ENCODE measurements at regions not wholly inside any gene's neighbourhood (a gene's known extent, or its start where the extent isn't known, plus 50 kb on each side); places are given as distances from the start of the nearest gene placed in this dataset.

DNA sequence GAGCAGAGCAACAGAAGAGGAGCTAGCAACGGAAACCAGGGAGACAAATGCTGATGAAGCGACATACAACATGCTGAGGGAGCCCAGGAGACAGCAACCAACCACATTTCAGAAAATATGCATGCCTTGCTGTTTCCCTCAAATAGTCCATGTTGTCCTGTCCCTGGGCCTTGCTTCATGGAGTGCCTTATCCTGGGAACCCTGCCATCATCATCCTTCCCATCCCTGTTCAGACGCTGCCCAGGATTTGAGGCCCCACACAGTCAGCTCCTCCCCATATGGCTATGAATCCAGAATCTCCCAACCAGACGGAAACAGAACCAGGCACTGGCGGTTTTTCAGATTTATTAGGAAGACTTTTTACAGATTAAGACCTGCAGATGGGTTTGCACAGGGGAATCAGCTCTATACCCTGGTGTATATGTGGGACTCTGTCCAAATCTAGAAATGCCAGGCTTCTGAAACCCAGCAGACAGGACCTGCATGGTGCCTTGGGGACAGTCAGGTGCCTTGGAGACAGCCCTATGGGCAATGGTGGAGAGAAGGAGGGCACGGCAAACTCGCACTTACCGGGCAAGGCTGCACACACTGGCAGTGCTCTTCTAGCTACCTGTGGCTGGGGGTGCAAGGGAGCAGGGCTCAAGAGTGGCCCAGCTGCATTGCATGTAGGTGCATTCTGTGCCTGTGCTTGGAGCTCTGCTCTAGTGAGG is 199.7 kb upstream of the MAMLD1 start:
- DNase-seq (ENCODE audit: extremely low read depth, low read depth, low spot score), result no peak

DNA sequence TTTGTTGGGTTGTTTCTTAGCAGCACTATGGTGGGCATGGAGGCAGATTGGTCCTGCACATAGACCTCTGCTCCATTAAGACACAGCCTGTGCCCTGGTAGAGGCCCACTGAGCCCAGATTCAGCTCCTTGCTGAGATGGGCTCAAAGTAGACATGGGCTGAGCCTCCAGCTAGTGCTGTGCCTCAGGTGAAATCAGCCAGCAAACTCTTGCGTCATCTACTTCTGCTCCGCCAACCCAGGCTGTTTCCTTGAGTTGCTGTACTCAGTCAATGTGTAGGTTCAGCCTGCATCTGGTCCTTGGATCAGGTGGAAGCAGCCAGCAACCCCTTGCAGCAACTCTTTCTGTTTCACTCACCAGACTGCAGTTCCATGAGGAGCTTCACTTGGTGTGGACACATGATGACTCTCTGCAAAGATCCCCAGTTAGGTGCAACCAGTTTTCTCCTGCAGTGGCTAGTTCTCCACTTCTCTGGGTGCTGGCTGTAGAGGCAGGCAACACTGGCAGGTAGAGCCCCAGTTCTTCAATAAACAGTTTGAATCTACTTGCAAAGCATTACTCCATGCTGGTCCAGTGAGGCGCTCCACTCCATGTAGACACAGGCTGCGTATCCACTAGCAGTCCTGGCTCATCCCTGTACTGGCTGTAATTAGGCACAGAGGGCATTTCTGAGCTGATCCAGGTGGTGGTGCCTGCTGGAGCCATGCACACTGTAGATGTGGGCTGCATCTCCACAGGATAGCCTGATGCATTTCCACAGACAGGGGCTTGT is 199.0 kb upstream of the MAMLD1 start:
- DNase-seq (ENCODE audit: extremely low read depth, low read depth, low spot score), result no peak

DNA sequence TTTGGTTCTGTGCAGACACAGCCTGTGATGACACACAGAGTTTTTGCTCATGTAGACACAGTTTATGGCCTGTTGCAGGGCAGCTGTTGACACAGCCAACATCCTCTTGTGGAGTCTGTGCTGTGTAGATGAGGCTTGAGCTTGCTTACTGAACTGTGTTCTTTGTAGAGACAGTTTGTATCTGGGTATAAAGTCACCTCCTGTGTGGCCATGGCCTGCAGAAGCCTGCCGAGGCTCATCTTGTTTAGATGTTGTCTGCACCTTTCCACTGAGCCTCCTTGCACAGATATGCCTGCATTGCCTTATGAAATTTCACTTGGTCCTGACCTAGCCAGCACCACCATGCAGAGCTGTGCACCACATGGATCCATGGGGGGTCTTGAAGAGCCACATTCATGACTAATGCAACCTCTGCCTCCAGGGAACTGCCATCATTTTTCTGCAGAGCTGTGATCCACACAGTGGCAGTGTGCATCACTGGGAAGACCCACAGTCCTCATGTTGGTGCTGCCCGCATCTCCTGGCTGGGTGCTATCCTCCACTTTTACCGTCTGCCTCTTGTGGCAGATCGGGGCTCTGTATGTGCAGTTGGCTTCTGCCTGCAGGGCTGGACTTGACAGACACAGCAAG is 198.0 kb upstream of the MAMLD1 start:
- DNase-seq (ENCODE audit: extremely low read depth, low read depth, low spot score), result no peak

DNA sequence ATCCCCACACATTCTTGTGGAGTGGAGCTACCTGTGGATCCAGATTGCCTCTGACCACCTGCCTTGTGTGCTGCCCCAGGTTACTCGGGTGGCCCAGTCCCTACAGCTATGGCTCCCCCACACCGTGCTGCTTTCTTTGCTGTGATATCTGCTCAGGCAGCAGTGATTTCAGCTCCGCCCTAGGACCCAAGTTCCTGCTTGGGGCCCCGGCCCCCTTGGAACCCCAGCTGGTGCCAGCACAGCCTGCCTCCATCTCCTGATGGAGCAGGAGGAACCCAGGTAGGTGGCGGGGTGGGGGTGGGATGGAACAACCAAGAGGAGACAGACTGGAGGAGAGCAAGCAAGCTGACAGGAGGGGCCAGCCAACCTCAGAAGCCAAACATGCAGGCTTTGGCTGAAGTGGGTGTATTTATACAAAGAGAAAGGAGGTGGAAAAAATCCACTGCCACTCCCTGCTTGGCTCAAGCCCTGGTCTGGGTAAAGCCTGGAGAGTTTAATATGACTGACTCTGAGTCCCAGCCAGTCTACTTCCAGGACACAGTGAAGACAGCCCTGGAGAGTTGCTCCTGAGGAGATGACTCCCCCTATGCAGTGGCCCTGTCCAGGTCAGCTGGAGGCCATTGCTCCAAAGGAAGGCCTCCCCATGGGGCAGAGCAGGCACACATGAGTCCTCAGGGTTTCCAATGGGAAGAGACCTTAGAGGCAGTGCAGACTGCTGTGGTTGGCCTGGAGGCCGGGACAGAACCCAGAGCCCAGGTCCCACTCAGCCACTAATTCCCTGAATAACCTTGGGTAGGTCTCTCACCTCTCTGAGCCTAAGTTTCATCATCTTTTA is 197.1 kb upstream of the MAMLD1 start:
- DNase-seq (ENCODE audit: extremely low read depth, low read depth, low spot score), result no peak

DNA sequence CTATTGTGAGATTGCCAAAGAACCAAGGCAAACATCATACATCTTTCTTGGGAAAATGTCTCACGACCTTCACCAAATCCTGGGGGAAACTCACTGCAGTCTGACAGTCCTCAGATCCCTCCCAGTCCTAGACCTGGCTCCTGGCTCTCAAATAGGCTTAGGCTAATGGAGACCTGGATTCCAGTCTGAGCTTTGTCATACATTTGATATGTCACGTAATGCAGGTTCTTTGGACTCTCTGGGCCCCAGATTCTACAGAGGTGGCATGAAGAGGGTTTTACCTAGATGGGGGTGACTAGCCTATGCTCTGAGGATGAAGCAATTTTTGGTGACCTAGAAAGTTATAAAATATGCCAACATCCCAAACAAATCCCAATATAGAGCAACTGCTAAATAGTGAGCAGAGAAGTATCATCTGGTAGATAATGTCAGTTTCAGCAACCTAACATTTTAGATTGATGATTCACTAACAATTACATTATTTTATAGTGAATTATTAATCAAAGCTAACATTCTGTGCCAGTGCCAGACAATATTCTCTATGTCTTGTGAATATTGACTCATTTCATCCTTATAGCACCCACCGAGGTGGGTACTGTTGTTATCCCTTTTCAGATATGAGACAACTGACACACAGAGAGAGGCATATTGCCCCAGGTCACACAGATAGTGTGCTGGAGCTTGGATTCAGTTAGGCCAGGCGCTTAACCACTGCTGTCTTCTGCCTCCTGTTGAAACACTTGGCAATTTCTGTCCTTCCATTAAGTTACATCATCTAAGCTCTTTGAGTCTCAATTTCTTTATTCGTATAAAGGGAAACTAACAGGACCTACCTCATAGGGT is 195.4 kb upstream of the MAMLD1 start:
- no peak for DNase-seq (ENCODE audit: extremely low read depth, low read depth, low spot score)

DNA sequence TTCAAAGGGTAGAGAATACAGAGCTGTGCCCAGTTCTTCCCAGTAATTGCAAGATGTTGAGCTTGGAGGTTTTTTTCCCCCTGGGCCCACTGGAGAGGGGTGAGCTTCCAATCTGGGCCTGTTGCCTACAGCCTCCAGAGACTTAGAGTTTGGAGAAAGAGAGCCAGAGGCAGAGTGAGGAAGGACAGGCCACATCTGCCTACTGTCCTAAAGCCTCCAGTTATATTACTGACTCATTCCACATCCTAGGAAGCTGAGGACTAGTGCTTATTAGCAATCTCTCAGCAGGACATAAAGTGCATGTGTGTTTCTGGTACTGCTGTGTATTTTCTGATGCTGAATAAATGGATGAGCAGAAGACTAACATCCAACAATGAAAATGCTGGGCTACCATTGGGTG is 181.0 kb upstream of the MAMLD1 start:
- DNase-seq (ENCODE audit: extremely low read depth, low read depth, low spot score), result no peak

DNA sequence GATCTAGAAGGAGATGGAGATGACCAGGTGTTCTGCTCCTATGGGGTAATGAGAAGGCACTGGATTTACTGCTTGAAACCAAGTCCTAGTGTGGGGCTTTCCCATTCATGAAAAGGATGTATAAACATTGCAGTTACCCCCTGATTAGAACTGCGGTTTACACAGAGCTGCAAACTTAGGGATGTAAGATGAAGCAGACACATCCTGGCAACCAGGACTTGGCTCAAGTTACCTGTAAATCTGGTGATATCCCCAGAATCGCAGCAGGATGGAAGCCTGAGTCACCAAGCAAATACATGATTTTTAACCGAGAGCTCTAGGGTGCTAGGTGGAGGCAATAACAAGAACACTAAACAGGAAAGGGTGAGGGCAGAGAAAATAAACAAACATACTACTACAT is 178.6 kb upstream of the MAMLD1 start:
- DNase-seq (ENCODE audit: extremely low read depth, low read depth, low spot score), result no peak

DNA sequence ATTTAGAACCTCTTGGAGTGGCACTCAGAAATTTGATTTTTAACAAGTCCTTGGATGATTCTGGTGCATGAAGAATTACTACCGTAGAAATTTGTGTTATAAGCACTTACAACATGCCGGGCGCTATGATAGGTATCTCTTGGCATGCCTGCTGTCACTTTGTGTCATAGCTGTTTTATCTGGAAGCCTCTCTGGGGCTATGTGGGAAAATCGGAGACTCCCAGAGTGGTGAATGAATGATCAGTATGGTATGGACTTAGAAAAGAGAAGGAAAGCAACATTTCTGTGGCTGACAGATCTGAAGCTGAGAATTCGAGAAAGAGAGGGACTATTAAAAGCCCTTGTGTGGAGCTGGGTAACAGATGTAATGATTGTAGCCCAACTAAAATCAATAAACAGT is 177.4 kb upstream of the MAMLD1 start:
- DNase-seq (ENCODE audit: extremely low read depth, low read depth, low spot score), result no peak

DNA sequence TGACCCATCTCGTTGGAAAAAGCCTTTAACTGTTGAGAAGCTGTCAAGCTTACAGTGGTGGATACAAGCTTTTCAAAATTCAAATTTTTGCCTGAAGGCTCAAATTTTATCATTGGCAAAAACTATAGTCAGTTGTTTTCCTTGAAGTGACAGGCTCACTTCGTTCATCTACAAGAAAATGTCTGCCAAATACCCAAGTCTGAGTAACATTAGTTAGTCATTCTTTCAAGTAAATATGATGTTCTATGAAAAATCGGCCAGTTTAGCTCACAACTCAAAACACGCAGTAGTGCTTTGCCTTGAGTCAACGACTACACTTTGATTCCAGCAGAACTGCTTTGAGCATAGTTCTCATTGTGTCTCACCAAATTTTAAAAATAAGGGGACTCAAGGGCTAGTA is 170.3 kb upstream of the MAMLD1 start:
- DNase-seq (ENCODE audit: extremely low read depth, low read depth, low spot score), result no peak

DNA sequence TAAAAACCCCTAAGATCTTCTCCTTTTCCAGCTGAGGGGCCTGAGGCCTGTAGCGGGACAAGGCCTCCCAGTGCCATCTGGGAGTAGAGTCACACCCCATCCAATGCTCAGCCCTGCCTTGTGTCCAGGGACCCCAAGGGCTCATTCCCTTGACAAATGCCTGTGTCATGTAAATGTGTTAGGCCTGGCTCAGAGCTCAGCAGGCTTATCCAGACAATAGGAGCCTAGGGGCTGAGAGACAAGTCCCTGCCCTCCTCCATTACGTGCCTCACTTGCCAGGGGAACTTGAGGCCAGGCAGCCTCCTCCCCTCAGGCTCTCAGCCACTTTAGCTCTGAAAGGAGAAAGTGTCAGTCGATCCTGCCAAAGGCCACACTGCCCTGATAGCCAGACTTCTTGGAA is 166.8 kb upstream of the MAMLD1 start:
- no peak for DNase-seq (ENCODE audit: extremely low read depth, low read depth, low spot score)

DNA sequence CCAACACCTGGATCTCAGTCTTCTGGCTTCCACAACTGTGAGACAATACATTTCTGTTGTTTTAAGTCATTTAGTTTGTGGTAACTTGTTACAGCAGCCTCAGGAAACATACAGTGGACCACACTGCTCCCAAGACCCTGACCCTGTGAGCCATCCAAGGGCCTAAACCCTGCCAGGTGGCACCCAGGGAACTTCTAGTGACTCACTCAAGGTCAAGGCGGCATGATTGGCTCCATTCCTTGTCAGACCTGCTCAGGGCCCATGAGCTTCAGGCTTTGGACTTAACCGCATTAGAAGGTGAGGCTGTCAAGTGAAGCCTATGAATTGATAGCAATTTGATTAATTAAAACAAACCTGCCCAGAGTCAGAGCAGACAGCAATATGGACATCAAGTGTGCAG is 165.7 kb upstream of the MAMLD1 start:
- no peak for DNase-seq (ENCODE audit: extremely low read depth, low read depth, low spot score)

DNA sequence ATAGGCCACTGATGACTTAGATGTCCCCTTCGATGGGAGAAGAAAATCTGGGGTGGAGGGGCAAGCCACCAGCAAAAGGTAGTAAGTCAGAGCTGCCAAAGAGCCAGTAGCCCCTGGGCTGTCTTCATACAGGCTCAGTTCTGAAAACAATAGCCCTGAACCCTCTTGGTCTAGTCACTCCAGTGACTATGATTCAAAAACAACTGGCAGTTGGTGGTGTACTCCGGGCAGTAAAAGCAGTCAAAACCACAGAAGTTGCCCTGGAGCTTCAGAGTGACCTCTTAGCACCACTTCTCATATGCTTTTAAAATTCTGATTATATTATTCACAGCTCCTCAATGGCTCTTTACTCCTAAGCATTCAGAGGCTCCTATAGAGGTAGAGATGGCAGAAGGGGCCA is 164.3 kb upstream of the MAMLD1 start:
- no peak for DNase-seq (ENCODE audit: extremely low read depth, low read depth, low spot score)

DNA sequence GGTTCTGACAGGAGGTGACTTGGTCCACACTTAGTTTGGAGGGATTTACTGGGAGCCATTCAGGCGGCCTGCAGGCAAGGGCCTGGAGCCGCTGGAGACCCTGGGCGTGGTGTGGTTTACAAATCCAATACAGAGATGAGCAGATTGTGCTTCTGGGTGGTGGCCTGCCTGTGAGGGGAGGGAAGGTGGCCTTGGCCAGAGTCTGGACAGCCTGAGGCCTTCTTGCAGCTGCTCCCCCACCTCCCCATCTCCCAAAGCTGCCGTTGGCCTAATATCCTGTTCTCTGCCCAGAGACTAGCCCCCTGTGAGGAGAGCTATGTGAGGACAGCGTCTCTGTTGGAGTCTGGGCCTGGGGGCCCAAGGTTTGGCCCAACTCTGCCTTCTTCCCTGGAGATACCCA is 163.9 kb upstream of the MAMLD1 start:
- DNase-seq (ENCODE audit: extremely low read depth, low read depth, low spot score), result no peak

DNA sequence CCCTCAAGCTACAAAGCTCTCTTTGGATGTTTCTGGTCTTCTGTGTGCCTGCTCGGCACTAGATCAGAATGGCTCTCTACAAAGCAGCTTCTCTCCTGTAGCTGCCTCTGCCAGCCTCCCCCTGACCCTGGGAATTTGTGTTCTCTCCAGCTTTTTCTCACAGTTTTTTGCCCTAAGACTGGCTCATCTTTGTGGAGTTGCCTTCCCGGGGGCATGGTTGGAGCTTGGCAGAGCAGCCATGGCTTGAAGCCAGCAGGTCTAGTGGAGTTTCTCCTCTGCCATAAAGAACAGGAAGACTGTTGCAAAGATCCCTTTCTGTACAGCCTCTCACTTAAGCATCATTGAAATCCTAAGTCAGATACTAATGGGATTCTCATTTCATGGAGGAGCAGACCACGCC is 163.3 kb upstream of the MAMLD1 start:
- DNase-seq (ENCODE audit: extremely low read depth, low read depth, low spot score), result no peak

DNA sequence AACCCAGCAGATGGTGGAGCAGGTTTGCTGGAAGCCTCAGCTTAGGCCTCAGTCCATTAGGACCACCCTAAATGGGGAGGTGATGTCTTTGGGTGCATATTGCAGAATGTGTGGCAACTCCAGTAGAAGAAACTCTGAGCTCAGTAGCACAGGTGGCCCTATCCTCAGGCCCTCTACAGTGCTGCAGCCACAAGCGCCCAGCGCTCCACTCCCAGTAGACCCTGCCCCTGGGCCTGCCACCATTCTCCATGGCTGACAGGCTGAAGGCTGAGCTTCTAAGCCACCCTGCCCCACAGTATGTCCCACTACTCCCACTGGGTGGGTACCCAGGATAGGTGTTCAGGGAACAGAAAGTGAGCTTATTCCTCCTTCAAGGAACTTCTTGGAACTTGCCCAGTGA is 162.8 kb upstream of the MAMLD1 start:
- no peak for DNase-seq (ENCODE audit: extremely low read depth, low read depth, low spot score)

DNA sequence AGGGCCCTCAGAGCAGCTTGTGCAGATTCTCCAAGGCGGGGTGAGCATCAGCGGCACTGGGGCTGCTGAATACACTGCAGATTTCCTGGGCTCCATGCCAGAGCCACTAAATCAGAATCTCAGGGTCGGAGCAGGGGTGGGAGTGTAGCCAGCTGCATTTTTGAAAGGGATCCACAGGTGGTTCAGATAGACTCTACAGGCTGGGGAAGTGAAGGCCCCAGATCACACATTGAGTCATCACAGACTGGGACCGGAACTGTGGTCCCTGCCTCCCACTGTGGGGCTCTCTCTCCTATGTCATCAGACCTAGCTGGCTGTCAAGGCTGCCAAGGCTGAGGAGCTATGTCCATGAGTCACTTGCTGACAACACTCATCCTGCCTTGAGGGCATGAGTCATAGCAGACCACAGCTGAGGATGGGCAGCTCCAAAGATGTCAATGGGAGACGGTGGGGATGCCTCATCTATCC is 162.3 kb upstream of the MAMLD1 start:
- DNase-seq (ENCODE audit: extremely low read depth, low read depth, low spot score), result peak; percentile 48

DNA sequence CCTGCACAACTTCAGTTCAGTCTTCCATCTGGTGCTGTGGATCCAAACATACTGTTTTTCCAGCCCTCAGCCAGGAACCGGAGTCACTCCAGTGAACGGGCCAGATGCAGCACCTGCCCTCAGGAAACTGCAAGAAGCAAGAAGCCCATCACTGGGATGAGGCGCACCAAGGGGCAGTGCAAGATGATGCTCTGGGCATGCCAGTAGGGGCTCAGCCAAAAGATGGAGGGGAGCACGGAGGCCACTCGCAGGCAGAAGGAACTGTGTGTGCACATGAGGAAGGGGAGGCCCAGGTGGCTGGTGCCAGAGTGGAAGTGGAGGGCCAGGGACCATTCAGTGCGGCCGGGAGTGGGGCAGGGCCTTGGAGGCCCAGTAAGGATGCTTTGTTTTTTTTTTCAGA is 161.7 kb upstream of the MAMLD1 start:
- no peak for DNase-seq (ENCODE audit: extremely low read depth, low read depth, low spot score)

DNA sequence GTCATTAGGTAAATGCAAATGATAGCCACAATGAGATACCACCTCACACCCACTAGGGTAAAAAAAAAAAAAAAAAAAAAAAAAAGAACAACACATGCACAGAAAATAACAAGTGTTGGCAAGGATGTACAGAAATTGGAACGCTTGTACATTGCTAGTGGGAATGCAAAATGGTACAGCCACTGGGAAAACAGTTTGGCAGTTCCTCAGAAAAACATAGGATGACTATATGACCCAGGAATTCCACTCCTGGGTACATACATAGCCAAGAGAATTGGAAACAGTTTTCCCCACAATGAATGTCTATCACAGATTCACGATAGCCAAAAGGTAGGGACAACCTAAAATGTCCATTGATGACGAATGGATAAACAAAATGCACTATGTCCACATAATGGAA is 161.3 kb upstream of the MAMLD1 start:
- no peak for DNase-seq (ENCODE audit: extremely low read depth, low read depth, low spot score)

DNA sequence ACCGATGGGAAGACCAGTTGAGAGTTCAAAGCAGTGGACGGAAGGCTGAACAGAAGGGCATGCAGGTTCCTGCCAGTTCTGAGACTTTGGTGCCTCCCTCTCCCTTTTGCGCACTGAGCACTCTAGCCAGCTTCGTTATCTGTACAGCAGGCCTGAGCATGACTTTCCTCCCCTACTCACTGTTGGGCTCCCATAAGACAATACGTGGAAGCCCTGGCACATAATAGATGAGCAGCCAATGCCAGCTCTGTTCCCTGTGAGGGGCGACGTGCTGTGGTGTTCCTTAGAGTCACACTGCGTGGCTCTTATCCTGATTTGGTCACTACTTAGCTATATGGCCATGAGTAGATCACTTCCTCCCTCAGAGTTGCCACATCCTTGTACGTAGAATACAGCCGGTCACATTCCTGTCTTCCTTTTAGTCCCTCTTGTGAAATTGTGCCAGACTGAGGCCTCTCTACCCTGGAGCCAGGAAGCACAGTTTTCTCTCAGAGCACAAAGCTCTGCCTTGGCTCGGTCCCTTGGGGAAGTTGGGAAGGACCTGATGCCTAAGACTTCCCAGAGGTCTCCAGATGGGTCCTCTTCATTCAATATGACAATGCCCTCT is 160.4 kb upstream of the MAMLD1 start:
- DNase-seq (ENCODE audit: extremely low read depth, low read depth, low spot score), result peak; percentile 16

DNA sequence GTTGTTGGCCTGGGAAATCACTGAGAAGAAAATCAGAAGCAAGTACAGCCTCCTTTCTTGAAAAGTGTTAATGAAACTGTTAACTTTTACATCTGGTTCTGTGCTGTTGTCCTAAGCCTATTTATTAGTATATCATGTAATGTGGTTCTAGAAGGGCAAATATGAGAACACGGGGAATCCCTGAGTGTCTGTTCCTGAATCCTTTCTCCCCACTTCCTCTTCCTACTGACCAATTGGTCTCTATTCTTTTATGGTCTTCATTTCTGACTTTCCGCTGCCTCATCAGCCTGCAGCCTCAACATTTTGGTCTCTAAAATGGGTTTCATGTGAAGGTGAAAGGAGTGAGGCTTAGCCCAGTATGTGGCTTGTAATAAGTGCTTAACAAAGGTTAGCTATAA is 159.9 kb upstream of the MAMLD1 start:
- DNase-seq (ENCODE audit: extremely low read depth, low read depth, low spot score), result no peak
